Upper lobe of left lung (tissue), 4 donors: ENCODE measurements at regions not wholly inside any gene's neighbourhood (a gene's known extent, or its start where the extent isn't known, plus 50 kb on each side); places are given as distances from the start of the nearest gene placed in this dataset.
"Not testable (repeated sequence)": the region's sequence is repeated elsewhere in the genome, so short reads cannot be mapped to it uniquely, and the experiment has no call there.

ENCODE experiments used
- CTCF ChIP-seq, 6 experiments: fragments of 450-650 bp in 4 of 6; fragments of 200-600 bp in 2 of 6; sonication (generic) in 2 of 6; IDR thresholded peaks; one replicate each; pipeline ENCODE4 v1.5.1; 2016 to 2019; ENCODE audit warnings: antibody characterized with exemption in 6 of 6
- EP300 ChIP-seq, 4 donors: sonication (generic); formaldehyde crosslinking; IDR thresholded peaks; one replicate each; pipeline ENCODE4 v1.5.1; 2017; ENCODE audit warnings: antibody characterized with exemption in 4 of 4, control low read depth in 2 of 4
- POLR2A ChIP-seq, 4 donors: fragments of 450-650 bp; IDR thresholded peaks; one replicate each; pipeline ENCODE4 v1.5.1; 2016 to 2017; ENCODE audit warnings: antibody characterized with exemption in 4 of 4, mild to moderate bottlenecking in 2 of 4
- POLR2AphosphoS5 ChIP-seq, 2 donors: sonication (generic); formaldehyde crosslinking; IDR thresholded peaks; one replicate each; pipeline ENCODE4 v1.5.1; 2017; ENCODE audit warnings: antibody characterized with exemption in 2 of 2

GRCh38 chr2:195547268-195547840 is 109.7 kb upstream of the SLC39A10 start:
- TF ChIP-seq CTCF, POLR2A, EP300, POLR2AphosphoS5 (IDR thresholded peaks at IDR 0.05): not testable (repeated sequence)
